Neural progenitor cell (in vitro differentiated cells): ENCODE measurements at regions not wholly inside any gene's neighbourhood (a gene's known extent, or its start where the extent isn't known, plus 50 kb on each side); places are given as distances from the start of the nearest gene placed in this dataset.

Experiments used
- CTCF ChIP-seq: fragments of 200-600 bp; sonication (generic); IDR thresholded peaks from 2 replicates; pipeline ENCODE4 v1.5.1; 2017; ENCODE audit warnings: antibody characterized with exemption, mild to moderate bottlenecking
- EZH2 ChIP-seq: fragments of 200-600 bp; sonication (generic); IDR thresholded peaks from 2 replicates; pipeline ENCODE4 v1.6.1; 2017; ENCODE audit warnings: antibody characterized with exemption, mild to moderate bottlenecking, moderate library complexity

GRCh38 chr2:155298001-155298400 lies 599.5 kb downstream of the KCNJ3 start:
- TF ChIP-seq EZH2: no peak
- no peak for TF ChIP-seq CTCF
